H9 (cell line): ENCODE measurements at regions not wholly inside any gene's neighbourhood (a gene's known extent, or its start where the extent isn't known, plus 50 kb on each side); places are given as distances from the start of the nearest gene placed in this dataset.

Source experiments
- DNase-seq: peaks from one replicate; pipeline ENCODE4 v3.0.0-alpha.2; 2017
- H2AFZ ChIP-seq: one replicate; pipeline ENCODE4 v1.6.1; 2013; ENCODE audit warnings: mild to moderate bottlenecking, low read length, control low read depth, moderate library complexity
- H2AK5ac ChIP-seq: 2 replicates; pipeline ENCODE4 v1.6.1; 2013; ENCODE audit warnings: low read length, control low read depth, mixed read lengths; ENCODE audit not compliant: insufficient read length
- H2BK120ac ChIP-seq: one replicate; pipeline ENCODE4 v1.6.1; 2013; ENCODE audit warnings: low read depth, mild to moderate bottlenecking, low read length, control low read depth, inconsistent platforms; ENCODE audit not compliant: poor library complexity, severe bottlenecking
- H2BK12ac ChIP-seq: 2 replicates; pipeline ENCODE4 v1.6.1; 2013; ENCODE audit warnings: low read length, control low read depth, mixed read lengths, low read depth; ENCODE audit not compliant: insufficient read length
- H2BK15ac ChIP-seq: 2 replicates; pipeline ENCODE4 v1.6.1; 2013; ENCODE audit warnings: low read depth, low read length, control low read depth
- H2BK20ac ChIP-seq: one replicate; pipeline ENCODE4 v1.6.1; 2013; ENCODE audit warnings: low read depth, mild to moderate bottlenecking, low read length, control low read depth, inconsistent platforms; ENCODE audit not compliant: poor library complexity, severe bottlenecking
- H2BK5ac ChIP-seq: 2 replicates; pipeline ENCODE4 v1.6.1; 2013; ENCODE audit warnings: low read length, control low read depth, mixed read lengths; ENCODE audit not compliant: insufficient read length
- H3K14ac ChIP-seq: 2 replicates; pipeline ENCODE4 v1.6.1; 2013; ENCODE audit warnings: low read length, control low read depth; ENCODE audit not compliant: insufficient read depth
- H3K18ac ChIP-seq: 2 replicates; pipeline ENCODE4 v1.6.1; 2013; ENCODE audit warnings: low read depth, mild to moderate bottlenecking, mixed read lengths, low read length, control low read depth; ENCODE audit not compliant: insufficient read length
- H3K23ac ChIP-seq: 2 replicates; pipeline ENCODE4 v1.6.1; 2013; ENCODE audit warnings: low read length, control low read depth, mixed read lengths, low read depth; ENCODE audit not compliant: insufficient read length
- H3K23me2 ChIP-seq: 2 replicates; pipeline ENCODE4 v1.6.1; 2013; ENCODE audit warnings: low read depth, mild to moderate bottlenecking, mixed read lengths, low read length, control low read depth; ENCODE audit not compliant: insufficient read length, poor library complexity, severe bottlenecking
- H3K27ac ChIP-seq: 2 replicates; pipeline ENCODE4 v1.5.1; 2013; ENCODE audit warnings: low read length, control low read depth, mixed read lengths, low read depth; ENCODE audit not compliant: insufficient read length
- H3K27me3 ChIP-seq: 2 replicates; pipeline ENCODE4 v1.6.1; 2013; ENCODE audit warnings: low read length, control low read depth, inconsistent platforms; ENCODE audit not compliant: insufficient read depth
- H3K4ac ChIP-seq: 2 replicates; pipeline ENCODE4 v1.6.1; 2013; ENCODE audit warnings: low read depth, mild to moderate bottlenecking, control low read depth, inconsistent platforms, low read length, moderate library complexity
- H3K4me1 ChIP-seq: 2 replicates; pipeline ENCODE4 v1.6.1; 2013; ENCODE audit warnings: low read length, control low read depth, inconsistent platforms; ENCODE audit not compliant: insufficient read depth
- H3K4me2 ChIP-seq: 2 replicates; pipeline ENCODE4 v1.6.1; 2013; ENCODE audit warnings: low read length, control low read depth, mixed read lengths; ENCODE audit not compliant: insufficient read length, insufficient read depth
- H3K56ac ChIP-seq: 2 replicates; pipeline ENCODE4 v1.6.1; 2013; ENCODE audit warnings: low read depth, mild to moderate bottlenecking, mixed read lengths, low read length, control low read depth; ENCODE audit not compliant: insufficient read length
- H3K79me1 ChIP-seq: 2 replicates; pipeline ENCODE4 v1.6.1; 2013; ENCODE audit warnings: low read depth, mild to moderate bottlenecking, moderate library complexity, low read length, control low read depth, inconsistent platforms; ENCODE audit not compliant: insufficient read depth, poor library complexity, severe bottlenecking
- H3K79me2 ChIP-seq: 2 replicates; pipeline ENCODE4 v1.6.1; 2013; ENCODE audit warnings: low read length, control low read depth, inconsistent platforms; ENCODE audit not compliant: insufficient read depth
- H3K9ac ChIP-seq: 2 replicates; pipeline ENCODE4 v1.6.1; 2013; ENCODE audit warnings: low read length, control low read depth, mixed read lengths; ENCODE audit not compliant: insufficient read length; ENCODE audit errors: extremely low read depth
- H3K9me3 ChIP-seq: one replicate; pipeline ENCODE4 v1.6.1; 2013; ENCODE audit warnings: low read depth, low read length, inconsistent platforms; ENCODE audit not compliant: control insufficient read depth
- H3T11ph ChIP-seq: one replicate; pipeline ENCODE4 v1.6.1; 2013; ENCODE audit warnings: mild to moderate bottlenecking, low read length, control low read depth, inconsistent platforms
- H4K20me1 ChIP-seq: one replicate; pipeline ENCODE4 v1.6.1; 2013; ENCODE audit not compliant: control insufficient read depth, insufficient read length, insufficient read depth
- H4K5ac ChIP-seq: 2 replicates; pipeline ENCODE4 v1.6.1; 2013; ENCODE audit warnings: low read depth, mild to moderate bottlenecking, mixed read lengths, low read length, control low read depth; ENCODE audit not compliant: insufficient read length
- H4K8ac ChIP-seq: replicated peaks from 2 replicates; pipeline ENCODE4 v1.6.1; 2013; ENCODE audit warnings: low read length, control low read depth, mixed read lengths, low read depth; ENCODE audit not compliant: insufficient read length
- H4K91ac ChIP-seq: 2 replicates; pipeline ENCODE4 v1.6.1; 2013; ENCODE audit warnings: low read depth, mild to moderate bottlenecking, moderate library complexity, mixed read lengths, low read length, control low read depth; ENCODE audit not compliant: insufficient read length
- H3K27ac Mint-ChIP-seq, 3 experiments: 2 replicates in 2 of 3; 3 replicates in 1 of 3; pipeline ENCODE4 v1.8.0; 2020 to 2021; ENCODE audit warnings: mixed read lengths in 3 of 3, mild to moderate bottlenecking in 1 of 3, moderate library complexity in 1 of 3
- H3K27me3 Mint-ChIP-seq: 2 replicates; pipeline ENCODE4 v1.8.0; 2021; ENCODE audit warnings: low read depth, mild to moderate bottlenecking, moderate library complexity, mixed read lengths
- H3K36me3 Mint-ChIP-seq, 3 experiments: 2 replicates in 2 of 3; 3 replicates in 1 of 3; pipeline ENCODE4 v1.8.0; 2020 to 2021; ENCODE audit warnings: low read depth in 3 of 3, mixed read lengths in 3 of 3; ENCODE audit not compliant: insufficient read depth in 1 of 3
- H3K4me1 Mint-ChIP-seq, 2 experiments: 2 replicates each; pipeline ENCODE4 v1.8.0; 2020; ENCODE audit warnings: mixed read lengths in 2 of 2
- H3K4me3 Mint-ChIP-seq, 2 experiments: 2 replicates in 1 of 2; 3 replicates in 1 of 2; pipeline ENCODE4 v1.8.0; 2020 to 2021; ENCODE audit warnings: mild to moderate bottlenecking in 2 of 2, mixed read lengths in 2 of 2, moderate library complexity in 1 of 2
- H3K9me3 Mint-ChIP-seq, 2 experiments: 2 replicates in 1 of 2; 3 replicates in 1 of 2; pipeline ENCODE4 v1.8.0; 2020; ENCODE audit warnings: mild to moderate bottlenecking in 2 of 2, mixed read lengths in 2 of 2, moderate library complexity in 1 of 2
- WGBS: extraction: QIAGEN DNeasy Blood & Tissue Kit; methylation state at CpG from one replicate; pipeline ENCODE4 v1.1.7; 2013; ENCODE audit warnings: missing lambda C conversion rate, low lambda C conversion rate, mixed read lengths; ENCODE audit not compliant: insufficient read length; ENCODE audit errors: extremely low coverage; 5-methylcytosine and 5-hydroxymethylcytosine counted together
- TF ChIP-seq, protein P1 (sequence below): fragments of 200-600 bp; sonication (generic); conservative IDR thresholded peaks from 3 replicates; pipeline ENCODE4 v1.8.0; 2021; ENCODE audit warnings: antibody characterized with exemption, mild to moderate bottlenecking

DNA sequence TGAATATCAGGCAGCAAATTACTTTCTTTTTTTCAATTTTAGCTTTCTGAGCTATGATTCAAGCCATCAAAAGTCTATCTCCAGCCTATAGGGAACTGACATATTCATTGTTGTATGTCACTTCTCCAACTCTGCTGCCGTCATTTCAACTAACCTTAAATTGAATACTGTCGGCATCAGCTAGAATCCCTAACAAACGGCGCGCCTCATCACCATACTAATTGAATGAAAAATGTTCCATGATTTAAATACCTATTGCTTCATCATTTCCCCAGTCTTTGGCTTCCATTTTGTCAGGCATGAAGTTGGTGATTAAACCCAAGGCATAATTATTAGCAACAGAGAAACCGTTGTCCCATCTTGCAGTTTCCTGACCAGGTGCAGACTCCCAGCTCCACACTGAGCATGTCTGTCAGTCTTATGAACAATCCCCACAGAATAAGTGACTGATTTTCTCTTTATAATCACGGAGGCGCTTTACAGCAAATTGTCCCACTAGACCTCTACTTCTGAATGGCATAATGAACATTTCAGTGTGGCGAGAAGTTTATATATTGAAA is 83.5 kb upstream of the NPY start:
- Histone ChIP-seq H3K56ac (no peak overlapping the region), H3K79me1 (no peaks in the 10 kb centered on the region), H4K20me1 (no peaks in the 10 kb centered on the region), H2AFZ (no peak overlapping the region), H3K4ac (no peak overlapping the region), H2BK12ac (no peak overlapping the region), H3K79me2 (no peaks in the 10 kb centered on the region), H4K5ac (no peak overlapping the region), H3K4me1 (no peaks in the 10 kb centered on the region), H3K9ac (no peak overlapping the region), H2BK20ac (no peak overlapping the region), H3K23ac (no peak overlapping the region), H4K91ac (no peak overlapping the region), H3K18ac (no peak overlapping the region), H4K8ac (no peak overlapping the region), H2BK15ac (no peak overlapping the region), H2BK5ac (no peak overlapping the region), H3K9me3 (no peaks in the 10 kb centered on the region), H2BK120ac (no peak overlapping the region), H3T11ph (no peak overlapping the region), H3K14ac (no peak overlapping the region), H2AK5ac (no peak overlapping the region), H3K23me2 (no peaks in the 10 kb centered on the region), H3K4me2 (no peak overlapping the region), H3K27me3 (no peaks in the 10 kb centered on the region), H3K27ac (no peak overlapping the region)
- Mint-ChIP-seq H3K4me1 (no peaks in the 10 kb centered on the region), H3K4me3 (no peak overlapping the region), H3K27me3 (peaks cover 3% of the 10 kb centered on the region), H3K9me3 (no peaks in the 10 kb centered on the region), H3K27ac (no peak overlapping the region), H3K36me3 (no peaks in the 10 kb centered on the region)
- WGBS, result no CpG with 5 or more reads among the region's 9 CpGs
- no peak for DNase-seq
- TF ChIP-seq, protein P1, sequence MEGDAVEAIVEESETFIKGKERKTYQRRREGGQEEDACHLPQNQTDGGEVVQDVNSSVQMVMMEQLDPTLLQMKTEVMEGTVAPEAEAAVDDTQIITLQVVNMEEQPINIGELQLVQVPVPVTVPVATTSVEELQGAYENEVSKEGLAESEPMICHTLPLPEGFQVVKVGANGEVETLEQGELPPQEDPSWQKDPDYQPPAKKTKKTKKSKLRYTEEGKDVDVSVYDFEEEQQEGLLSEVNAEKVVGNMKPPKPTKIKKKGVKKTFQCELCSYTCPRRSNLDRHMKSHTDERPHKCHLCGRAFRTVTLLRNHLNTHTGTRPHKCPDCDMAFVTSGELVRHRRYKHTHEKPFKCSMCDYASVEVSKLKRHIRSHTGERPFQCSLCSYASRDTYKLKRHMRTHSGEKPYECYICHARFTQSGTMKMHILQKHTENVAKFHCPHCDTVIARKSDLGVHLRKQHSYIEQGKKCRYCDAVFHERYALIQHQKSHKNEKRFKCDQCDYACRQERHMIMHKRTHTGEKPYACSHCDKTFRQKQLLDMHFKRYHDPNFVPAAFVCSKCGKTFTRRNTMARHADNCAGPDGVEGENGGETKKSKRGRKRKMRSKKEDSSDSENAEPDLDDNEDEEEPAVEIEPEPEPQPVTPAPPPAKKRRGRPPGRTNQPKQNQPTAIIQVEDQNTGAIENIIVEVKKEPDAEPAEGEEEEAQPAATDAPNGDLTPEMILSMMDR, result no peak
